ENCODE measurements at regions not wholly inside any gene's neighbourhood (a gene's known extent, or its start where the extent isn't known, plus 50 kb on each side); places are given as distances from the start of the nearest gene placed in this dataset.

- TF ChIP-seq, protein P1, sequence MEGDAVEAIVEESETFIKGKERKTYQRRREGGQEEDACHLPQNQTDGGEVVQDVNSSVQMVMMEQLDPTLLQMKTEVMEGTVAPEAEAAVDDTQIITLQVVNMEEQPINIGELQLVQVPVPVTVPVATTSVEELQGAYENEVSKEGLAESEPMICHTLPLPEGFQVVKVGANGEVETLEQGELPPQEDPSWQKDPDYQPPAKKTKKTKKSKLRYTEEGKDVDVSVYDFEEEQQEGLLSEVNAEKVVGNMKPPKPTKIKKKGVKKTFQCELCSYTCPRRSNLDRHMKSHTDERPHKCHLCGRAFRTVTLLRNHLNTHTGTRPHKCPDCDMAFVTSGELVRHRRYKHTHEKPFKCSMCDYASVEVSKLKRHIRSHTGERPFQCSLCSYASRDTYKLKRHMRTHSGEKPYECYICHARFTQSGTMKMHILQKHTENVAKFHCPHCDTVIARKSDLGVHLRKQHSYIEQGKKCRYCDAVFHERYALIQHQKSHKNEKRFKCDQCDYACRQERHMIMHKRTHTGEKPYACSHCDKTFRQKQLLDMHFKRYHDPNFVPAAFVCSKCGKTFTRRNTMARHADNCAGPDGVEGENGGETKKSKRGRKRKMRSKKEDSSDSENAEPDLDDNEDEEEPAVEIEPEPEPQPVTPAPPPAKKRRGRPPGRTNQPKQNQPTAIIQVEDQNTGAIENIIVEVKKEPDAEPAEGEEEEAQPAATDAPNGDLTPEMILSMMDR (IDR thresholded peaks at IDR 0.05), result no peak
- no peak for TF ChIP-seq POLR2A (IDR thresholded peaks at IDR 0.05)
Measured at GRCh38 chr17:79459003-79459655, 151.7 kb downstream of the RBFOX3 start.

Data from uterus (tissue), 2 donors.